Activated CD4-positive, alpha-beta T cell treated with anti-CD3 and anti-CD28 coated beads for 36 hours (primary cell): ENCODE measurements at regions not wholly inside any gene's neighbourhood (a gene's known extent, or its start where the extent isn't known, plus 50 kb on each side); places are given as distances from the start of the nearest gene placed in this dataset.

Experiments used
- ATAC-seq: fragments of 200-7000 bp; cut with Tn5 transposase; one replicate; pipeline ENCODE4 v1.10.0; 2021; ENCODE audit warnings: mild to moderate bottlenecking, moderate library complexity
- CTCF ChIA-PET: fragments of 350-600 bp; sonication (Branson Sonifier 250); formaldehyde crosslinking; loops from one replicate; lab custom pipeline; 2021; ENCODE audit warnings: antibody characterized with exemption; lab: Charles Lee
- POLR2A ChIA-PET: fragments of 350-600 bp; sonication (Branson Sonifier 250); formaldehyde crosslinking; loops from one replicate; lab custom pipeline; 2021; ENCODE audit warnings: antibody characterized with exemption, inconsistent platforms; lab: Charles Lee
- DNase-seq: peaks from one replicate; pipeline ENCODE4 v3.0.0-alpha.2; 2020
- H3K27ac Mint-ChIP-seq: one replicate; pipeline ENCODE4 v1.8.0; 2021; ENCODE audit warnings: mixed read lengths
- H3K27me3 Mint-ChIP-seq: one replicate; pipeline ENCODE4 v1.8.0; 2021; ENCODE audit warnings: mixed read lengths
- H3K36me3 Mint-ChIP-seq: one replicate; pipeline ENCODE4 v1.8.0; 2021; ENCODE audit warnings: low read depth, mixed read lengths
- H3K4me1 Mint-ChIP-seq: one replicate; pipeline ENCODE4 v1.8.0; 2021; ENCODE audit warnings: mixed read lengths
- H3K4me3 Mint-ChIP-seq: one replicate; pipeline ENCODE4 v1.8.0; 2021; ENCODE audit warnings: mild to moderate bottlenecking, moderate library complexity, mixed read lengths
- H3K9me3 Mint-ChIP-seq: one replicate; pipeline ENCODE4 v1.8.0; 2021; ENCODE audit warnings: low read depth, mixed read lengths
- intact Hi-C, 2 experiments: fragments of 100-400 bp; cut with DNase I in 1 of 2; cut with micrococcal nuclease in 1 of 2; formaldehyde crosslinking; loops; one replicate each; pipeline versions ENCODE4 v1.14.2 to v1.15.1; 2022 to 2024; cut with DNase I, micrococcal nuclease

DNA sequence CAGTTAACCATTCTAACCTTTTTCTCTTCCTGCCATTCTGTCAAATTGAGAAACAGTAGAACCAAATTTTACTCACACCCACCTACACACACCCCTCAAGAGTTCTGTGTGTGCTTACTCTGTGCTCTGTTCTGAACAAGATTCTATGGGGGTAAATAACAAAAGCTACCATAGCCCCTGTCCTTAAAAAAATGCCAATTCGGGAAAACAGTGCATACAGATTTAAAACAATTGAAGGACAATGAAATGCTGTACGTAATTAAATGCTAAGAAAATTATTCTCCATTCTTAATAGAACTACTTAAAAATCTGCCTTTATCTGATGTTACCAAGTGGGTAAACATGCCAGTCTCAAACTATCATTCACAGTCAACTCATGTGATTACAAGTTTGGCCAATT lies 1107.5 kb downstream of the TUSC7 start:
- Mint-ChIP-seq H3K27me3 (no peaks in the 10 kb centered on the region), H3K36me3 (no peaks in the 10 kb centered on the region), H3K4me3 (no peak overlapping the region), H3K9me3 (peaks cover 3% of the 10 kb centered on the region), H3K27ac (no peak overlapping the region), H3K4me1 (no peaks in the 10 kb centered on the region)
- ChIA-PET CTCF (no interaction called here), POLR2A (no interaction called here)
- intact Hi-C loops = no loop called here
- DNase-seq (no peak), ATAC-seq (no peak)

DNA sequence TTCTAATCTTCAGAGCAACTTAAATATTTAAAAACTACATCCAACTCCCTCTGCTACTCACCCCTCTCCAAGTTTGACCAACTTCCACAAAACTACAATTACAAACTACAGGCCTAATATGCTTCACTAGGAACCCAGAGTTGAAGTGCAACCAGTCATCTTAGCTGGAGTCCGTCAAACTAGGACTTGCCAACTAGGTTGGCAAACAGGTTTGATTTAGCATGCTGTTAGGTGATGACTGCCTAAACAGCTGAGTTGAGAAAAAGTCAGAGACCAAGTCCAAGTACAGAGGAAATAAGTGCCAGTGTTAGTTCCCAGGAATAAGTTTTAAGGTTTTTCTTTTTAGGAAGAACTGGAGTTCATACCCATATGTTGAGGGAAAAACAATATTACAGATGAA lies 1109.0 kb downstream of the TUSC7 start:
- H3K9me3 Mint-ChIP-seq = peaks cover 3% of the 10 kb centered on the region
- ChIA-PET CTCF (no interaction called here), POLR2A (no interaction called here)

DNA sequence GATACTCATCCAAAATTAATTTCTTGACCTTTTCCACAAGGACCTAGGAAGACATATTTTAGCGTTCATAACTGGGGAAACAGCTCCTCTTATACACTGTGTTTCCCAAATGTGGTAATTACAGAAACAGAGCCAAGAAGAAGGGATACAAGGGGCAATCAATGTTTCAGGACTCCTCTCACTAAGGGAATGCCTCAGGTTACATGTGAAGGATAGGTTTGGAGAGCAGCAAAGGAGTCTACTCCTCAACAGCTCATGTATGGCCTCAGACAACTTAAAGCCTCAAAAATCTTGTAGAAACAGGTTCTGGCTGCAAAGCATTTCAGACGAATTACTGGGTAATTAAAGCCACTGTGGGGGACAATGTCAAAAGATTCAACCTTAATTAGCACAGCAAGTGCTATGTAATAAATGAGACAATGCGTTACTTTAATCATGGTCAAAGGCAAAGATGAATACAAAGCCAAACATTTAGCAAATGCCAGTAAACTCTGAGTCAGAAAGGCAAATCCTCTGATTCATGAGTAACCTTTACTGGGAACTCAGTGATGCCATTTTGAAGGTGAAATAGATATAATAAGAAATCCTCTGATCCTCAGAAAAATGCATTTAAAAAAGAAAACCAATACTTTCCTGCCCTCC lies 1111.2 kb downstream of the TUSC7 start:
- POLR2A ChIA-PET = no interaction called here
- intact Hi-C loops = no loop called here
- ATAC-seq (no peak), DNase-seq (no peak)
- Mint-ChIP-seq H3K4me1 (no peaks in the 10 kb centered on the region), H3K36me3 (no peaks in the 10 kb centered on the region), H3K9me3 (peaks cover 3% of the 10 kb centered on the region), H3K4me3 (no peak overlapping the region), H3K27me3 (no peaks in the 10 kb centered on the region), H3K27ac (no peak overlapping the region)
- CTCF ChIA-PET = no interaction called here

More for the DNA sequence above, 1109.0 kb downstream of the TUSC7 start:
- Mint-ChIP-seq H3K36me3 (no peaks in the 10 kb centered on the region), H3K27ac (no peak overlapping the region), H3K27me3 (no peaks in the 10 kb centered on the region), H3K4me3 (no peak overlapping the region), H3K4me1 (no peaks in the 10 kb centered on the region)
- DNase-seq = no peak
- intact Hi-C loops = no loop called here
- ATAC-seq = no peak

DNA sequence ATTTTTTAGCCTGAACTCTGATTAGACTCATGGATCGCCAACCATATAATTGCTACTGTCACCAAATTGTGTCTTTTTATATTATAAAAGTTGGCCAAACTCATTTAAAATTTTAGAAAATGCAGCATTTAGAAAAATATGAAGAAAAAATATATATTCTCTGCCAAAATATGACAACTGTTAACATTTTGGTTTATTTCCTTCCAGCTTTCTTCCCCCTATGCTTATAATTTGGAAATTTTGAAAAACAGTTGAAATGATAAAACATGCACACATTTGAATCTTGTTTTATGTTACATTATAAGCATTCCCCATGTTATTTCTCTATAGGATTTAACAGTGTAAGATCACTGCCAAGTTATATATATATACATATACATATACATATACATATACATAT lies 1112.8 kb downstream of the TUSC7 start:
- Mint-ChIP-seq H3K27ac (no peak overlapping the region), H3K27me3 (no peaks in the 10 kb centered on the region), H3K4me3 (no peak overlapping the region), H3K9me3 (peaks cover 6% of the 10 kb centered on the region), H3K4me1 (no peaks in the 10 kb centered on the region), H3K36me3 (no peaks in the 10 kb centered on the region)
- intact Hi-C loops = no loop called here
- ChIA-PET CTCF (no interaction called here), POLR2A (no interaction called here)
- no peak for DNase-seq
- ATAC-seq = no peak

DNA sequence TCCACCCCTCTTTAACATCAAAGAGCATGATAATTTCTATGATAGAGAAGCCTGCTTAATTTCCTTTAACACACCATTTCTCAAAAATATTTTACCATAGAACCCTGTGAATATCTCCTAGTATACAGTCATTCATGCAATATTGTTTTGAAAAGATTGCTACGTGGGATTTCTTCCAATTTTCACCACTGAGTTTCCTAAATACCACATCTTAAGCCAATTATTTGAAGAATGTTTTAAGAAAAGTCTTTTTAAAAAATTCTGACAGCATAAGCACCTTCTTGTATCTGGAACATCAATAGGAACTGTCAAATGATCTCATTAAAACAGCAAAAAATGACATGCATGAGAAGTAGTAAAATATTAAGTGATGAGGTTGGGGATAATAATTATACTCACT lies 1126.7 kb downstream of the TUSC7 start:
- peaks cover 5% of the 10 kb centered on the region for H3K9me3 Mint-ChIP-seq
- H3K36me3 Mint-ChIP-seq = no peaks in the 10 kb centered on the region
- no peak overlapping the region for H3K27ac Mint-ChIP-seq
- CTCF ChIA-PET = no interaction called here
- H3K4me1 Mint-ChIP-seq = no peaks in the 10 kb centered on the region
- POLR2A ChIA-PET = no interaction called here
- no peaks in the 10 kb centered on the region for H3K27me3 Mint-ChIP-seq
- intact Hi-C loops = no loop called here
- DNase-seq (no peak), ATAC-seq (no peak)
- no peak overlapping the region for H3K4me3 Mint-ChIP-seq

DNA sequence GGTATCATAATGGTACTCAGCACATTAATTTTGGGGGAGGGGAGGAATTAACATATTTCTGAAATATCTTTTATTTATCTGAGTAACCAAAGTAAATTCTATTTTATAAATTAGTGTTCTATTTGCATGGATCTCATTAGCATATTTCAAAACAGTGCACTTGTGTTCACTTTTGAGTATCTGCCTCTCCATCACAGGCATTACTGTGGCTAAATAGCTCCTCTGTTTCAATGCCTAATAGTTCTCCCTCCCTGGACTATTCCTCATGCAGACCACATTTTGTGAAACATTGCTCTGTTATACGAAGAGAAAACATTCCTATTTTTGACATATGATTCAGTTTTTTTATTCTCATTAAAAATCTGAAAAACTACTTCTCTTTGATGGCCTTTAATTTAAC lies 1127.8 kb downstream of the TUSC7 start:
- no peak overlapping the region for H3K4me3 Mint-ChIP-seq
- intact Hi-C loops = no loop called here
- H3K36me3 Mint-ChIP-seq = no peaks in the 10 kb centered on the region
- no peaks in the 10 kb centered on the region for H3K4me1 Mint-ChIP-seq
- peaks cover 2% of the 10 kb centered on the region for H3K9me3 Mint-ChIP-seq
- ChIA-PET POLR2A (no interaction called here), CTCF (no interaction called here)
- H3K27ac Mint-ChIP-seq = no peak overlapping the region
- H3K27me3 Mint-ChIP-seq = no peaks in the 10 kb centered on the region
- DNase-seq (no peak), ATAC-seq (no peak)

DNA sequence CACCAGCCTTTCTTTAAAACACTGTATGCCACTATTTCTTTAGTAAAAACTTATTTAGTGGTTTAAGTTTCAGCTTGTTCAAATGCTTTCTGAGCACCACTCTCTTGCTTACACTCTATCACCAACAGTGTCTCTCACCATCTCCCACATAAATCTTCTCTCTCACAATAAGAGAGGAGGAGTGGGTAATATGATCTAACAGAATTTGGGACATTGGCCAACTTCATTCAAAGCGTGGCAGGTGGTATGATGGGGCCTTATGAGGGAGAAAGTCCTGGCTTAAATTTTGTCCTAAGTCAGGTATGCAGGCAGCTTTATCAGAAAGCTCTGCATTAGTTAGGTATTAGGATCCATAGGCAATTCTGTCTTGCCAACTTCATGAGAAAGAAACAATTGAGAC lies 1132.5 kb downstream of the TUSC7 start:
- Mint-ChIP-seq H3K9me3 (peaks cover 2% of the 10 kb centered on the region), H3K27ac (no peak overlapping the region), H3K27me3 (no peaks in the 10 kb centered on the region), H3K36me3 (no peaks in the 10 kb centered on the region), H3K4me1 (no peaks in the 10 kb centered on the region), H3K4me3 (no peak overlapping the region)
- no peak for ATAC-seq
- CTCF ChIA-PET = no interaction called here
- no peak for DNase-seq
- POLR2A ChIA-PET = no interaction called here
- intact Hi-C loops = no loop called here

DNA sequence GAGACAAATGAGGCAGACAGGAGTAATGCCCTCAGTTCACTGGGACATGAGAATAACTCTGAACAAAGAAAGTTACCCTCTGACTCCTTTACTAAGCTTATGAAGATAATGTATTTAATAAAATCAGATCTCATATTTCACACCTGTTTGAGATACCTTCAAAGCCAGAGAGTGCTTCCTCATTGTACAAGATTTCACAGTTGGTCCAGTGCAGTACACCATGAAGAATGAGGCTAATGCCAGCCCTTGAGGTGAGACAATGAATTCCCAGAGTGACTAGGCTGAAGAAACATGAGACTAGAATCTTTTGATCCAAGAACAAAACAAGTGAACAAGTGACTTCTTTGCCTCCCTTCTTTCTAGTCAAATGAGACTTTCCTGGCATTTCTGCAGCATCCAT lies 1133.8 kb downstream of the TUSC7 start:
- H3K4me3 Mint-ChIP-seq = no peak overlapping the region
- no peaks in the 10 kb centered on the region for H3K4me1 Mint-ChIP-seq
- intact Hi-C loops = no loop called here
- no peaks in the 10 kb centered on the region for H3K36me3 Mint-ChIP-seq
- no peak overlapping the region for H3K27ac Mint-ChIP-seq
- H3K27me3 Mint-ChIP-seq = no peaks in the 10 kb centered on the region
- ChIA-PET POLR2A (no interaction called here), CTCF (no interaction called here)
- no peaks in the 10 kb centered on the region for H3K9me3 Mint-ChIP-seq
- ATAC-seq = no peak
- no peak for DNase-seq

DNA sequence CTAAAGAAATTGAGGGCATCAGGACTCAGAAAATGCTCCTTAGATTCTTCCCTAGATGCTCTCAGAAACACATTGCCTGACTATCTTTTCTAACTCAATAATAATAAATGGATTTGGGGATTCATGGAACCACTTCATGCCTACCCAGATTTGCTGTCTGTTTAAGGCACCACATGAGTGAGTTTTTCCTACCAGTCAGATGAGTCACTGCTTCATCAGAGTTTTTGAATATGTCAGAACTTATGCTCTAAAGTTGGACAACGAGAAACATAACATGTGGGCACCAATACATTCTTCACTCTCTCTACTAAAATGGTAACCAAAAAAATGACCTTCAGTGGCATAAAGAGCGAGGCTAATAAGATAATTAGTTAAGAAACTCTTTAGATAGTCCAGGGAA lies 1135.1 kb downstream of the TUSC7 start:
- ChIA-PET CTCF (no interaction called here), POLR2A (no interaction called here)
- no peaks in the 10 kb centered on the region for H3K9me3 Mint-ChIP-seq
- no peak for ATAC-seq
- no peaks in the 10 kb centered on the region for H3K4me1 Mint-ChIP-seq
- no peak overlapping the region for H3K4me3 Mint-ChIP-seq
- H3K36me3 Mint-ChIP-seq = no peaks in the 10 kb centered on the region
- intact Hi-C loops = no loop called here
- DNase-seq = no peak
- H3K27ac Mint-ChIP-seq = no peak overlapping the region
- H3K27me3 Mint-ChIP-seq = no peaks in the 10 kb centered on the region

DNA sequence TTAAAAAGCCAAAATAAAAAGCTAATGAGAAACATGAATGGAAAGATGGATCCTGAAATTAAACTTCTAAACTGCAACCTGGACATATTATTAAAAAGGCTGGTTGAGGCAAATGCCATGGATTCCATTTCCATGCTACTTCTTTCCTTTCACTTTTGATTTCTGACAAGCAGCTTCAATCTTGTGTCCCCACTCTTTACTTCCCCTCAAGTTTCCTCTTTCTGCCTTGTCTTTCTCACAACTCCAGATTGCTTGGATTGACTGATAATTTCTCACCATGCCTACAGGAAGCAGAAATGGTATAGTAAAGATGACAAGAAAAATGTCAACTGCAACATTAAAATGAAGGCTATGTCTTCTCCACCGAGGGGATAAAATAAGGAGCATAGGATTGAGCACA lies 1136.7 kb downstream of the TUSC7 start:
- no peaks in the 10 kb centered on the region for H3K4me1 Mint-ChIP-seq
- H3K27ac Mint-ChIP-seq = no peak overlapping the region
- H3K36me3 Mint-ChIP-seq = no peaks in the 10 kb centered on the region
- ATAC-seq (no peak), DNase-seq (no peak)
- no peaks in the 10 kb centered on the region for H3K9me3 Mint-ChIP-seq
- POLR2A ChIA-PET = no interaction called here
- CTCF ChIA-PET = interaction anchor here (0.6 kb wide), 1 partner anchor 51 kb away, joined by 4 read pairs; no protein-coding TSS in a partner anchor
- H3K4me3 Mint-ChIP-seq = no peak overlapping the region
- intact Hi-C loops = no loop called here
- no peaks in the 10 kb centered on the region for H3K27me3 Mint-ChIP-seq

DNA sequence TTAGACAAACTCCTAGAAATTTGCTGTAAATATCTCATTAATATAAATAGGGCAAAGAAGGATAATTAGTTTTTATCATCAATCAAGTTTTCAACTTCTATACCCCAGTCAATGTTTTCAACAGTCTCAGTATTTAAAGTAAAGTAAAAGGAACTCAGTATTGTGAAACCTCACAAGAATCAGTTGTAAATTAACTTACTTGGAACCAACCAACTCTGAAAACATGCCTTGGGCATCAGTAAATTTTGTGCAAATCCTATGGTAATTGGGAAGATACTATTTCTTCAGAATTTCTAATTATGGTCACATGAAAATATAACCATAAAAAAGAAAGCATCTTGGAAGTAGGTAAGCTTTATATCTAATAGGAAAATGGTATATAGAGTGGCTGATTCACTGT lies 1139.0 kb downstream of the TUSC7 start:
- intact Hi-C loops = no loop called here
- ChIA-PET CTCF (no interaction called here), POLR2A (no interaction called here)
- Mint-ChIP-seq H3K4me1 (no peaks in the 10 kb centered on the region), H3K9me3 (no peaks in the 10 kb centered on the region), H3K27ac (no peak overlapping the region), H3K27me3 (no peaks in the 10 kb centered on the region), H3K36me3 (no peaks in the 10 kb centered on the region), H3K4me3 (no peak overlapping the region)
- ATAC-seq (no peak), DNase-seq (no peak)

DNA sequence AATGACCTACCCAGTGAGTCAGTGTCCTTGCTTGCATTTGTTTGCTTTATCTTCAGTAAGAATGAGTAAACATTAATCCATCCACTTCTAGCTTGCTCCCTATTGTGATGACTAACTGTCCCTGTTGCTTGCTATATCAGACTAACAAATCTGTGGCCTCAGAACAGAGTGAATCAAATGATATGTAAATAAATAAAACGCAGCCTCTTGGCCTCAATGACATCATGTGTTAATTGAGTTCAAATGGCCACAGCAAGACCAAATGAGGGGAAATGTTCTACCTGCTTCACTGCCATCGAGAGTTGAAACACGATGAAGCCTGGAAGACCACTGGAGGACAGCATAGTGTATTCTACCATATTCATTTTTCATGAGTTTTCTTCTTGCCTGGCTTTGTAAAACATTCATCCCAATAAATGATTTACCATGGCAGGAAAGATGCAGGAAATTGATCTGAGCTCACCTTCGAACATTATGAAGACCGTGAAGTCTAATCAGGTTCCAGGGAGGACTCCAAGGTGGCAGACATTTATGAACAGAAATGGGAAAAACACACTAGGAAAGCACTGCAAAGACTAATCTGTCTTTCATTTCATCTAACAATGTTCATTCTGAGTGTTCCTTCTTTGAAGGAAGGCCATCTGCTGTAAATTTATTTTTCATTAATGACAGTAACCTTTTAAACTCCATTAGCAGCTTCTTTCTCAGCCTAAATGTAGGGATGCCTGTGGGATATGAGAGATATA lies 1144.5 kb downstream of the TUSC7 start:
- Mint-ChIP-seq H3K4me3 (no peak overlapping the region), H3K27me3 (no peaks in the 10 kb centered on the region), H3K9me3 (peaks cover 2% of the 10 kb centered on the region), H3K4me1 (no peaks in the 10 kb centered on the region), H3K27ac (no peak overlapping the region), H3K36me3 (no peaks in the 10 kb centered on the region)
- no peak for ATAC-seq
- ChIA-PET CTCF (no interaction called here), POLR2A (no interaction called here)
- DNase-seq = no peak
- intact Hi-C loops = no loop called here
